HG02970 (cell line): ENCODE measurements at regions not wholly inside any gene's neighbourhood (a gene's known extent, or its start where the extent isn't known, plus 50 kb on each side); places are given as distances from the start of the nearest gene placed in this dataset.

ENCODE experiments used
- ATAC-seq: cut with Tn5 transposase; IDR thresholded peaks from one replicate; pipeline ENCODE4 v1.9.1; 2021; ENCODE audit warnings: mild to moderate bottlenecking, moderate library complexity, moderate number of reproducible peaks; ENCODE audit not compliant: unreplicated experiment, low FRiP score

- ATAC-seq: no peak
These were observed 756.9 kb downstream of the FAT4 start for GRCh38 chr4:126071346-126072333.

GRCh38 chr4:126081336-126081735 lies 766.6 kb downstream of the FAT4 start:
- ATAC-seq: no peak

GRCh38 chr4:126086041-126086440 lies 771.3 kb downstream of the FAT4 start:
- no peak for ATAC-seq

- no peak for ATAC-seq
These were observed 772.3 kb downstream of the FAT4 start for GRCh38 chr4:126087101-126087500.

- no peak for ATAC-seq
These were observed 782.5 kb downstream of the FAT4 start for GRCh38 chr4:126097155-126097799.

GRCh38 chr4:126106658-126107057 lies 791.9 kb downstream of the FAT4 start:
- ATAC-seq: no peak

- no peak for ATAC-seq
These were observed 795.1 kb downstream of the FAT4 start for GRCh38 chr4:126109836-126110235.

GRCh38 chr4:126113058-126113457 lies 798.3 kb downstream of the FAT4 start:
- no peak for ATAC-seq

GRCh38 chr4:126123611-126124325 lies 809.0 kb downstream of the FAT4 start:
- no peak for ATAC-seq

GRCh38 chr4:126124818-126125217 lies 810.1 kb downstream of the FAT4 start:
- no peak for ATAC-seq

- no peak for ATAC-seq
These were observed 815.5 kb downstream of the FAT4 start for GRCh38 chr4:126130215-126130614.

GRCh38 chr4:126136922-126137781 lies 822.4 kb downstream of the FAT4 start:
- no peak for ATAC-seq

- ATAC-seq: no peak
These were observed 823.0 kb downstream of the FAT4 start for GRCh38 chr4:126137782-126138170.

- no peak for ATAC-seq
These were observed 829.9 kb downstream of the FAT4 start for GRCh38 chr4:126144543-126145237.

GRCh38 chr4:126168484-126168883 lies 853.7 kb downstream of the FAT4 start:
- no peak for ATAC-seq

GRCh38 chr4:126172126-126172525 lies 857.4 kb downstream of the FAT4 start:
- no peak for ATAC-seq

- ATAC-seq: no peak
These were observed 859.9 kb downstream of the FAT4 start for GRCh38 chr4:126174627-126175026.

- ATAC-seq: no peak
These were observed 865.9 kb downstream of the FAT4 start for GRCh38 chr4:126180642-126181041.

- no peak for ATAC-seq
These were observed 867.6 kb downstream of the FAT4 start for GRCh38 chr4:126182336-126182735.

GRCh38 chr4:126182786-126183185 lies 868.0 kb downstream of the FAT4 start:
- no peak for ATAC-seq
